Memory B cell (primary cell): ENCODE measurements at regions not wholly inside any gene's neighbourhood (a gene's known extent, or its start where the extent isn't known, plus 50 kb on each side); places are given as distances from the start of the nearest gene placed in this dataset.
"Not testable (repeated sequence)": the region's sequence is repeated elsewhere in the genome, so short reads cannot be mapped to it uniquely, and the experiment has no call there.

Source experiments
- ATAC-seq: fragments of 150-1000 bp; cut with Tn5 transposase; 2 replicates; pipeline ENCODE4 v1.10.0; 2021; ENCODE audit warnings: low read depth, mild to moderate bottlenecking, moderate library complexity
- DNase-seq, 2 donors: peaks; one replicate each; pipeline ENCODE4 v3.0.0; 2022; ENCODE audit warnings: low spot score in 2 of 2
- H3K27ac Mint-ChIP-seq: one replicate; pipeline ENCODE4 v1.8.0; 2022; ENCODE audit warnings: mild to moderate bottlenecking, moderate library complexity, mixed read lengths
- H3K27me3 Mint-ChIP-seq: one replicate; pipeline ENCODE4 v1.8.0; 2022; ENCODE audit warnings: mixed read lengths
- H3K36me3 Mint-ChIP-seq: one replicate; pipeline ENCODE4 v1.8.0; 2022; ENCODE audit warnings: mild to moderate bottlenecking, mixed read lengths
- H3K4me1 Mint-ChIP-seq: one replicate; pipeline ENCODE4 v1.8.0; 2022; ENCODE audit warnings: mixed read lengths
- H3K4me3 Mint-ChIP-seq: one replicate; pipeline ENCODE4 v1.8.0; 2022; ENCODE audit warnings: mild to moderate bottlenecking, moderate library complexity, mixed read lengths
- H3K9me3 Mint-ChIP-seq: one replicate; pipeline ENCODE4 v1.8.0; 2022; ENCODE audit warnings: mixed read lengths

DNA sequence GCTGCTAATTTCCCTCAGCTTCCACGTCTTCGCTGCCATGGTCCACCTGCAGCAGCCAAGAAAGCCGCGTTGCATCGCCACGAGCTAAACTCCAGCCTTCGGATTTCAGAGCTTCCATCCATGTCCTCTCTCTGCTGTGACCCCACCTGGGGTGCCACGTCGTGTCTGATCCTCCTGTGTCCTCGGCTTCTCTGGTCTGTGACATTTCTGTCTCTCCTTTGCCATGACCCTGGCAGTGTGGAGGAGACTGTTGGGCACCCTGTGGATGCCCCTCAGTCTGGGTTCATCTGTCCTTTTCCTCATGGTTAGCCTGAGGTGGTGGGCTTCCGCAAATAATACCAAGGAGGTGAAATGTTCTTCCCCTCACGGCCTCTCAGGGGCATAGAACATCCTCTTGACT lies 106.8 kb downstream of the RTP5 start:
- H3K4me3 Mint-ChIP-seq, result no peak overlapping the region
- DNase-seq (no peak), ATAC-seq (no peak)
- H3K4me1 Mint-ChIP-seq, result peaks cover 19% of the 10 kb centered on the region
- H3K27me3 Mint-ChIP-seq, result no peaks in the 10 kb centered on the region
- H3K9me3 Mint-ChIP-seq, result no peaks in the 10 kb centered on the region
- peak overlapping the region; percentile 92 for H3K27ac Mint-ChIP-seq
- H3K36me3 Mint-ChIP-seq, result peaks cover 35% of the 10 kb centered on the region

DNA sequence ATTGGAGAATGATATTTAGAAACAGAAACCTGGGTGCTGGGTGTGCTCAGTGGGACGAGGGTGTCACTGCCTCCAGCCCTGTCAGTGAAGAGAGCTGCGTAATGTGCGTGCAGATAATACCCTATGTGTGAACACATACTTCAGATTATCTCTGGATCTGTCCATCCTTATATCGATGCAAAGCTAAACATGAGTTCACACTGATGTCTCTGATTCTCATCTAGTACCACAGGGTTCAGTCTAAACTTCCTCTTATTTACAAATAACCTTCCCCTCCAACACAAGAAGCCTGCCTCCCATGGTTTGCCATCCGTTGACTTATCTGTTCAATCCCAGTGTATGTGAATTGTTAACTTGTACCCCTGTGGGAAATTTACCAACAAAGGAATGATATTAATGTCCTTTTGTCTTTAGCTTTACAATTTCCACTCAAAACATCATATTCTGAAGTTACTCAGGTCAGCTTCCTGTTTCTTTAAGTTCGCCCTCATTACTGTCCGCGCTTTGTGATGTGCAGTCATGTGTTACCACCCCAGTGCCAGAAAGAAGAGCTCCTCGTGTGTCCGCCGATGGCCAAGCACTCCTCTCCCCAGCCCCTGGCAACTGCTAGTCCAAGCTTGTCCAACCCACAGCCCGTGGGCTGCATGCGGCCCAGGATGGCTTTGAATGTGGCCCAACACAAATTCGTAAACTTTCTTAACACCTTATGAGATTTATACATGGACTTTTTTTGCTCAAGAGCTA lies 108.2 kb downstream of the RTP5 start:
- H3K4me1 Mint-ChIP-seq, result peaks cover 25% of the 10 kb centered on the region
- no peaks in the 10 kb centered on the region for H3K9me3 Mint-ChIP-seq
- H3K27ac Mint-ChIP-seq, result peak overlapping the region; percentile 92
- DNase-seq (no peak), ATAC-seq (peak; percentile 79)
- H3K4me3 Mint-ChIP-seq, result peak overlapping the region; percentile 68
- peaks cover 27% of the 10 kb centered on the region for H3K36me3 Mint-ChIP-seq
- H3K27me3 Mint-ChIP-seq, result no peaks in the 10 kb centered on the region

DNA sequence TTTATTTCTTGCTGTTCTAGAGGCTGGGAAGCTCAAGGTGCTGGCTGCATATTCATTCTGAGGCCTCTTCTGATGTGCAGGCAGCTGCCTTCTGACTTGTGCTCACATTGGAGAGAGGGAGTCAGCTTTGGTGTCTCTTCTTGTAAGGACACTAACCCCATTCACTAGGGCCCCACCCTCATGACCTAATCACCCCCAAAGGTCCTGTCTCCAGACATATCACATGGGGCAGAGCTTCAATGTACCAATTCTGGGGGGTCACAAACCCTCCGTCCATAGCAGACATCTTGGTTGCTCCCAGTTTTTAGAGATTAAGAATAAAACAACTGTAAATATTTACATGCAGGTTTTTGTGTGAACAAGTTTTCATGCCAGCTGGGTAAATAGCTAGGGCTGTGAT lies 109.1 kb downstream of the RTP5 start:
- no peak overlapping the region for H3K4me3 Mint-ChIP-seq
- no peaks in the 10 kb centered on the region for H3K27me3 Mint-ChIP-seq
- H3K36me3 Mint-ChIP-seq, result peaks cover 20% of the 10 kb centered on the region
- DNase-seq, result no peak
- H3K27ac Mint-ChIP-seq, result peak overlapping the region; percentile 92
- H3K9me3 Mint-ChIP-seq, result no peaks in the 10 kb centered on the region
- ATAC-seq, result no peak
- peaks cover 25% of the 10 kb centered on the region for H3K4me1 Mint-ChIP-seq

GRCh38 chr2:241980193-241980592 lies 110.7 kb downstream of the RTP5 start:
- H3K36me3 Mint-ChIP-seq, result peaks cover 13% of the 10 kb centered on the region
- H3K4me1 Mint-ChIP-seq, result peaks cover 34% of the 10 kb centered on the region
- no peaks in the 10 kb centered on the region for H3K27me3 Mint-ChIP-seq
- ATAC-seq (no peak), DNase-seq (no peak)
- no peak overlapping the region for H3K4me3 Mint-ChIP-seq
- H3K27ac Mint-ChIP-seq, result peak overlapping the region; percentile 82
- H3K9me3 Mint-ChIP-seq, result no peaks in the 10 kb centered on the region

- DNase-seq, result no peak
- no peak for ATAC-seq
- H3K27ac Mint-ChIP-seq, result peak overlapping the region; percentile 82
- H3K4me3 Mint-ChIP-seq, result no peak overlapping the region
- H3K9me3 Mint-ChIP-seq, result peaks cover 2% of the 10 kb centered on the region
- H3K27me3 Mint-ChIP-seq, result no peaks in the 10 kb centered on the region
- peaks cover 14% of the 10 kb centered on the region for H3K36me3 Mint-ChIP-seq
- peaks cover 40% of the 10 kb centered on the region for H3K4me1 Mint-ChIP-seq
Measured at GRCh38 chr2:241981076-241981700, 111.7 kb downstream of the RTP5 start.

DNA sequence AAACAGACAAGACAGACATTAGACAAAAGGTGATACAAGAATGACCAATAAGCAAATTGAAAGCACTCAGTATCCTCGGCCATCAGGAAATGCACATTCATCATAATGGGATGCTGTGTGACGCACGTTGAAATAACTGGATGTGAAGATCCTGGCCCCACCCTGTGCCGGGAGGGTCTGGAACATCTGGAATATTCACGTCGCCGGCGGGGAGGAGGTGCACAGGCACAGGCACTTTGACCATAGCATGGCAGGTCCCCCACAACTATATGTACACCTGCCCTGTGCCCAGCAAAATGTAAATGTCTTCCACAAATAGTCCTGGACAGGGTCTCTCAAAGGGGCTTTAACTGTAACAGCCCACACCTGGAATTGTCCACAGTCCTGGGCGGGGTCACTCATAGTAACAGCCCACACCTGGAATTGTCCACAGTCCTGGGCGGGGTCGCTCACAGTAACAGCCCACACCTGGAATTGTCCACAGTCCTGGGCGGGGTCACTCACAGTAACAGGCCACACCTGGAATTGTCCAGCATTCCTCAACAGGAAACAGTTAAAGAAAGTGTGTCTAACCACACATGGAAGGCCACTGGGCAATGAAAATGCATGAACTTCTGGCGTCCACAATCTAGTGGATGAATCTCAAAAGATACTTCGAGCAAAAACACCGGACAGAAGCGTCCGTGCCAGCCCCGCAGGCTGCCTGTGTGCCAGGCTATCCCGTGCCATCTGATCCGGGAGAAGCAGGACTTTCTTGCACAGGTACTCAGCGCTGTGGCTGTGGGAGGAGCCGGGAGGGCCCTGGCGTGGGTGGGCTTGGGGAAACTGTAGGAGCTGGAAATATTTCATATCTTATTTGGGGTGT lies 113.4 kb downstream of the RTP5 start:
- Mint-ChIP-seq H3K36me3 (peaks cover 8% of the 10 kb centered on the region), H3K4me3 (no peak overlapping the region), H3K4me1 (peaks cover 31% of the 10 kb centered on the region), H3K27me3 (no peaks in the 10 kb centered on the region), H3K9me3 (peaks cover 5% of the 10 kb centered on the region), H3K27ac (peak overlapping the region; percentile 93)
- no peak for ATAC-seq
- no peak for DNase-seq

DNA sequence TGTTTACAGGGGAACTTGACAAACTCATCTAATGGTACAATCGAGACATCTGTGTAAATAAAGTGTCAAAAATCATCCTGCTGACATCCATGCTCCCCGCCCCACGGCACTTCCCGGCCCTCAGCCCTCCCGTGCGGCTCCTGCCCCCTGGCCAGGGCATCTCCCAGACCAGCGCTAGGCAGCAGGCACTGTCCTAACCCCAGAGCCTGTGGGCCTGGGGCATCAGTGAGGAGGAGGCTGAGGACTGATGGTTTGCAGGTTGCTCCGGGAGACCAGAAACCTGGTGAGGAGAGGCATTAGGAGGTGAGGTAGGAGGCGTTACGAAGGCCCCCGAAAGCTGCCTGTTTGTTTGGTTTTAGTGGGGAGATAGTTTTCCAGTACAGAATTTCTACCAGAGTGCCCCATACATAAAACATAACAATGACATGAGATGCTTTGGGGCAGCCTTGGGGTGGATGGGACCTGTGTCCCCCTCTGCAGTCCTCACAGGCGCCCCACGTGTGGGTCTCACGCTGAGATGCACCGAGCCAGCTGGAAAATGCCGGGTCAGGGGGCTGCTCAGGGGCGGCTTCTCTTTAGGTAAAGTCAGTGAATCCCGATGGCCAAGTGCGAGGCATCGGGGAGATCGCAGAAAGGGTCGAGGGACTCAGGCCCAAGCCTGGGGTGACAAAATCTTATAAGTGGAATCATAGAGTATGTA lies 114.2 kb downstream of the RTP5 start:
- Mint-ChIP-seq H3K4me1 (peaks cover 32% of the 10 kb centered on the region), H3K9me3 (peaks cover 5% of the 10 kb centered on the region), H3K27ac (peak overlapping the region; percentile 93), H3K4me3 (no peak overlapping the region), H3K36me3 (peaks cover 7% of the 10 kb centered on the region), H3K27me3 (no peaks in the 10 kb centered on the region)
- ATAC-seq (no peak), DNase-seq (no peak)

DNA sequence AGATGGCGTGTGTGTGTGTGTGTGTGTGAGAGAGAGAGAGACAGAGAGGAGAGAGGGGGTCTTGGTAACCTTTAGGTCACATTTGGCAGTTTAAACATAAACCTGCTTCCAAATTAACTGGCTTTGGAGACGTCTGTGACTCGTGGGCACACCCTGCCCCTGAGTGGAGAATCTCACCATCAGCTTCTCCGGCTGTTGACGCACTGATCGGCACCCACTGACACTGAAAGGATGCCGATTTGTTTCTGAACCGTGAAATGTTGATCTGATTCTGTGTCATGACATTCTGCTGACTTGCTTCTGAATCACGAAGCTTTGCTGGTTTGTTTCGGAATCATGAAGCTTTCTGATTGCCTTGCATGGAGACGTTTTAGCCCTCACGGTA lies 114.7 kb downstream of the RTP5 start:
- Mint-ChIP-seq H3K4me1 (peaks cover 34% of the 10 kb centered on the region), H3K9me3 (peaks cover 6% of the 10 kb centered on the region), H3K36me3 (peaks cover 8% of the 10 kb centered on the region), H3K27ac (peak overlapping the region; percentile 93), H3K4me3 (no peak overlapping the region), H3K27me3 (no peaks in the 10 kb centered on the region)
- ATAC-seq (no peak), DNase-seq (no peak)

- peaks cover 9% of the 10 kb centered on the region for H3K9me3 Mint-ChIP-seq
- peaks cover 35% of the 10 kb centered on the region for H3K4me1 Mint-ChIP-seq
- no peaks in the 10 kb centered on the region for H3K27me3 Mint-ChIP-seq
- ATAC-seq, result no peak
- no peak overlapping the region for H3K4me3 Mint-ChIP-seq
- peaks cover 12% of the 10 kb centered on the region for H3K36me3 Mint-ChIP-seq
- peak overlapping the region; percentile 93 for H3K27ac Mint-ChIP-seq
- no peak for DNase-seq
Measured at GRCh38 chr2:241984658-241985057, 115.1 kb downstream of the RTP5 start.

GRCh38 chr2:241985161-241985985 lies 115.8 kb downstream of the RTP5 start:
- H3K27me3 Mint-ChIP-seq, result not testable (repeated sequence)
- H3K4me1 Mint-ChIP-seq, result peaks cover 39% of the 10 kb centered on the region
- peak; percentile 55 to 78 for DNase-seq

DNA sequence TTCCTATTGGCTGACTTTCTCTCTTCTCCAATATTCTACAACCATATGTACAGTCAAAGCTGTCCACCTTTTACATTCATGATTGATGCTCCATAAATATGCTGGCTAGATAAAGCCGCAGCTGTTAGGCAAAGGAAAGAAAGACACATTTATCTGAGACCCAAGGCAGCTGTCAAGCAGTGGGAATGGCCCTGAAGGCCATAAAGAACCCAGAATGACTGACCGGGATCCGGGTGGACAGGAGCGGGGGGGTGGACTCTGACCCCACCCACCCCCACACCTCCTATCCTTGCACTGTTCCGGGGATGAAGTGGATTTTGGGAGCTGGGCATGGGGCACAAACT lies 116.4 kb downstream of the RTP5 start:
- Mint-ChIP-seq H3K27me3 (no peaks in the 10 kb centered on the region), H3K9me3 (peaks cover 15% of the 10 kb centered on the region), H3K27ac (peak overlapping the region; percentile 93), H3K4me3 (no peak overlapping the region), H3K36me3 (peaks cover 16% of the 10 kb centered on the region), H3K4me1 (peaks cover 41% of the 10 kb centered on the region)
- no peak for ATAC-seq
- no peak for DNase-seq

More at GRCh38 chr2:241985161-241985985, 115.8 kb downstream of the RTP5 start:
- peak; percentile 94 for ATAC-seq
- H3K4me3 Mint-ChIP-seq, result peak overlapping the region; percentile 30
- peaks cover 13% of the 10 kb centered on the region for H3K9me3 Mint-ChIP-seq
- H3K27ac Mint-ChIP-seq, result peak overlapping the region; percentile 93
- peaks cover 12% of the 10 kb centered on the region for H3K36me3 Mint-ChIP-seq

DNA sequence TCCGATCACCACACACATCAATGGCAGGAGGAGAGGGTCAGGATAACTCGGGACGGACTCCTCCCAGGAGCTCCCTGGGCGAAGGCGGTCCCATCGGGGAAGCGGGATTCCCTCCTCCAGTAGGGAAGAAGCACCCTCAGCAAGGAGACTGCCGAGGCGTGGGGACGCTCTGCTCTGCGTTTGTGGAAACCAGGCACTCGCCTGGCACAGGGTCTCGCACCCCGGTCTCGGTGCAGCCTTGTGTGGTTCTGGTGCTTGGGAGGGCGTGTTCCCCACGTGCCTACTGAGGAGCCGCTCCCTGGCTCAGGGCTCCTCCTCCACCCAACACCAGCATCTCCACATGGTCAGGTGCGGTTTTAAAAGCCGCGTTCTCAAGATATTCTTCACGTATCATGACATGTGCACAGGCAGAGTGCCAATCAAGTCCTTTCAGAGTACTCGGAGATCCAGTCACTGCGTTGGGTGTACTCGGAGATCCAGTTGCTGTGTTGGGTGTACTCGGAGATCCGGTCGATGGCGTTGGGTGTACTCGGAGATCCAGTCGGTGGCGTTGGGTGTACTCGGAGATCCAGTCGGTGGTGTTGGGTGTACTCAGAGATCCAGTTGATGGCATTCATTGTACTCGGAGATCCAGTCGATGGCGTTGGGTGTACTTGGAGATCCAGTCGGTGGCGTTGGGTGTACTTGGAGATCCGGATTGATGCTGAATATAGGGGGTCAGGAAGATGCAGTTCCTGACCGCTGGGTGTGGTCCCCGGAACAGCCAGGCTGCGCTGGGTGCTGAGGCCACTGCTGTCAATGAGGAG lies 117.5 kb downstream of the RTP5 start:
- Mint-ChIP-seq H3K36me3 (peaks cover 16% of the 10 kb centered on the region), H3K4me3 (no peak overlapping the region), H3K9me3 (peaks cover 15% of the 10 kb centered on the region), H3K27me3 (no peaks in the 10 kb centered on the region), H3K4me1 (peaks cover 35% of the 10 kb centered on the region), H3K27ac (peak overlapping the region; percentile 93)
- ATAC-seq (no peak), DNase-seq (no peak)
